Lower lobe of right lung (tissue), 2 donors: ENCODE measurements at regions not wholly inside any gene's neighbourhood (a gene's known extent, or its start where the extent isn't known, plus 50 kb on each side); places are given as distances from the start of the nearest gene placed in this dataset.
"Not testable (repeated sequence)": the region's sequence is repeated elsewhere in the genome, so short reads cannot be mapped to it uniquely, and the experiment has no call there.

ENCODE experiments used
- ATAC-seq, 2 donors: fragments of 200-7000 bp; cut with Tn5 transposase; one replicate each; pipeline ENCODE4 v1.9.1; 2020 to 2022; ENCODE audit warnings: mild to moderate bottlenecking in 2 of 2, moderate library complexity in 2 of 2
- DNase-seq: peaks from one replicate; pipeline ENCODE4 v3.0.0-alpha.2; 2020
- H3K27ac ChIP-seq: fragments of 200-600 bp; one replicate; pipeline ENCODE4 v1.8.0; 2022
- H3K27me3 ChIP-seq: fragments of 200-600 bp; one replicate; pipeline ENCODE4 v1.8.0; 2022; ENCODE audit warnings: low read depth
- H3K36me3 ChIP-seq: fragments of 200-600 bp; one replicate; pipeline ENCODE4 v1.8.0; 2022; ENCODE audit warnings: mild to moderate bottlenecking
- H3K4me1 ChIP-seq: fragments of 200-600 bp; one replicate; pipeline ENCODE4 v1.8.0; 2022
- H3K4me3 ChIP-seq: fragments of 200-600 bp; one replicate; pipeline ENCODE4 v1.8.0; 2022; ENCODE audit warnings: mild to moderate bottlenecking
- H3K9me3 ChIP-seq: fragments of 200-600 bp; one replicate; pipeline ENCODE4 v1.8.0; 2022
- CTCF ChIP-seq: fragments of 200-600 bp; IDR thresholded peaks from one replicate; pipeline ENCODE4 v1.8.0; 2022; ENCODE audit warnings: antibody characterized with exemption, mild to moderate bottlenecking
- intact Hi-C: fragments of 100-400 bp; cut with DNase I; formaldehyde crosslinking; loops from one replicate; pipeline ENCODE4 v1.11.0; 2022
- donor health status: DM: no; HTN: yes; CAD: no; lungs with severe emphysema.

GRCh38 chr4:3893590-3893989, 127.4 kb downstream of the ADRA2C start:
- H3K4me1 ChIP-seq, DNase-seq, H3K9me3 ChIP-seq, H3K4me3 ChIP-seq, H3K36me3 ChIP-seq, ATAC-seq, intact Hi-C loops, H3K27ac ChIP-seq, H3K27me3 ChIP-seq: not testable (repeated sequence)
- TF ChIP-seq CTCF: peak; percentile 19

GRCh38 chr4:3894086-3894959, 128.1 kb downstream of the ADRA2C start:
- H3K27me3 ChIP-seq, DNase-seq, H3K4me3 ChIP-seq, H3K4me1 ChIP-seq, intact Hi-C loops, H3K36me3 ChIP-seq, H3K9me3 ChIP-seq, H3K27ac ChIP-seq, ATAC-seq: not testable (repeated sequence)

- no peak for TF ChIP-seq CTCF
- Histone ChIP-seq H3K9me3 (no peaks in the 10 kb centered on the region), H3K27ac (no peak overlapping the region), H3K4me1 (no peaks in the 10 kb centered on the region), H3K27me3 (no peaks in the 10 kb centered on the region), H3K4me3 (no peak overlapping the region), H3K36me3 (no peaks in the 10 kb centered on the region)
- ATAC-seq: no peak
- DNase-seq: no peak
- intact Hi-C loops: no loop called here
Observed at GRCh38 chr4:3896441-3896840, 130.3 kb downstream of the ADRA2C start.

GRCh38 chr4:3896871-3897578, 130.8 kb downstream of the ADRA2C start:
- H3K4me1 ChIP-seq, H3K27me3 ChIP-seq, ATAC-seq, H3K27ac ChIP-seq, intact Hi-C loops, DNase-seq, H3K4me3 ChIP-seq, H3K9me3 ChIP-seq, H3K36me3 ChIP-seq: not testable (repeated sequence)

GRCh38 chr4:3898098-3898497, 131.9 kb downstream of the ADRA2C start:
- no peaks in the 10 kb centered on the region for H3K36me3 ChIP-seq
- intact Hi-C loops: no loop called here
- no peaks in the 10 kb centered on the region for H3K27me3 ChIP-seq
- no peak overlapping the region for H3K27ac ChIP-seq
- TF ChIP-seq CTCF: no peak
- H3K4me1 ChIP-seq: no peaks in the 10 kb centered on the region
- H3K4me3 ChIP-seq: no peak overlapping the region
- ATAC-seq (no peak), DNase-seq (no peak)
- no peaks in the 10 kb centered on the region for H3K9me3 ChIP-seq

- H3K27me3 ChIP-seq, H3K4me1 ChIP-seq, H3K36me3 ChIP-seq, DNase-seq, H3K4me3 ChIP-seq, intact Hi-C loops, ATAC-seq, H3K27ac ChIP-seq, H3K9me3 ChIP-seq: not testable (repeated sequence)
Observed at GRCh38 chr4:3898928-3899327, 132.7 kb downstream of the ADRA2C start.

- H3K27ac ChIP-seq, H3K4me1 ChIP-seq, H3K27me3 ChIP-seq, ATAC-seq, H3K4me3 ChIP-seq, intact Hi-C loops, H3K9me3 ChIP-seq, H3K36me3 ChIP-seq, DNase-seq: not testable (repeated sequence)
Observed at GRCh38 chr4:3904264-3904955, 138.2 kb downstream of the ADRA2C start.

GRCh38 chr4:3909616-3910015, 143.4 kb downstream of the ADRA2C start:
- ATAC-seq, intact Hi-C loops, H3K36me3 ChIP-seq, DNase-seq, H3K27me3 ChIP-seq, H3K4me3 ChIP-seq, H3K27ac ChIP-seq, H3K9me3 ChIP-seq, H3K4me1 ChIP-seq: not testable (repeated sequence)

- intact Hi-C loops, H3K4me3 ChIP-seq, H3K36me3 ChIP-seq, DNase-seq, H3K27ac ChIP-seq, H3K27me3 ChIP-seq, H3K4me1 ChIP-seq, H3K9me3 ChIP-seq, ATAC-seq: not testable (repeated sequence)
Observed at GRCh38 chr4:3910161-3910950, 144.2 kb downstream of the ADRA2C start.
